ENCODE measurements at regions not wholly inside any gene's neighbourhood (a gene's known extent, or its start where the extent isn't known, plus 50 kb on each side); places are given as distances from the start of the nearest gene placed in this dataset.
"Not testable (repeated sequence)": the region's sequence is repeated elsewhere in the genome, so short reads cannot be mapped to it uniquely, and the experiment has no call there.

DNA sequence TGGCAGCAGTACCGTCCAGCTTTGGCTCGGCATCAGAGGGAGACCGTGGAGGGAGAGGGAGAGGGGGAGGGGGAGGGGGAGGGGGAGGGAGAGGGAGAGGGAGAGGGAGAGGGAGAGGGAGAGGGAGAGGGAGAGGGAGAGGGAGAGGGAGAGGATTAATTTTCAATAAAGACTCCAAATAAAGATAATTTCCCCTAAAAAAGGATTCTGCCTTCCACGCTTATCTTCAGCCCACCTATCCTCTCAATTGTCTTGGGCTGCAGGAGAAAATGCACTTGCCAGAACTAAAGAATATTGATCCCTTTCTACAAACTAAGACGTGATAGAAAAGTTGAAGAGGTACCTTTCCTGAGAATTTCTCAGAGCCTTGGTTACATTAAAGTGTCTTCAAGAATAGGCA, 206.9 kb upstream of the CBLB start:
- not testable (repeated sequence) for DNase-seq (ENCODE audit: low spot score)

DNA sequence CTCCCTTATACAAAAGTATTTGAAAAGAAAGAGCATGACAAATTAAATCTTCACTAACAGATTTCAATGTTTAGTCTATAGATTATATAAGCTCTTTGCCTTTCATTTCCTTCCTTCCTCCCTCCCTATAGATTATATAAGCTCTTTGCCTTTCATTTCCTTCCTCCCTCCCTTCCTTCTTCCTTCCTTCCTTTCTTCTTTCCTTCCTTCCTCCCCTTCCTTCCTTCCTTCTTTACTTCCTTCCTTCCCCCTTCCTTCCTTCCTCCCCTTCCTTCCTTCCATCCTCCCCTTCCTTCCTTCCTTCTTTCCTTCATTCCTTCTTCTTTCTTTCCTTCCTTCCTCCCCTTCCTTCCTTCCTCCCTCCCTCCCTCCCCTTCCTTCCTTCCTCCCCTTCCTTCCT, 209.8 kb upstream of the CBLB start:
- DNase-seq (ENCODE audit: low spot score), result no peak

DNA sequence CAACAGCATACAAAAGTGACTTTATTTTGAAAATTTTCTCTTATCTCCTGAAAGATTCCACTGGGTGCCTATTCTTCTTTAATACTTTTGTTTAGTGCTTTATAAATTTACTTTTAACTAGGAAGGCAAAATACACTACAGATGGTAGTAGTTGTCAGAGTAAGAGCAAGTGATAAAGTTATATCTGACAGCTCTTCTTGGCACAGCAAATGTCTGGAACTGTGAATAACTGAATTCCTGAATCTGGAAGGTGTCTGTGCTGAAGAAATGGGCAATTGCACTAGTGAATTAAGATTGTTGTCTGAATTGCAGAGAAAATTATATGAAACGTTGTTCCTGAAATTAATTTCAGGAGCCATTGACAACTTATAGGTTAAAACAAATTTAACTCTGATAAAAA, 213.8 kb upstream of the CBLB start:
- DNase-seq (ENCODE audit: low spot score), result no peak

DNA sequence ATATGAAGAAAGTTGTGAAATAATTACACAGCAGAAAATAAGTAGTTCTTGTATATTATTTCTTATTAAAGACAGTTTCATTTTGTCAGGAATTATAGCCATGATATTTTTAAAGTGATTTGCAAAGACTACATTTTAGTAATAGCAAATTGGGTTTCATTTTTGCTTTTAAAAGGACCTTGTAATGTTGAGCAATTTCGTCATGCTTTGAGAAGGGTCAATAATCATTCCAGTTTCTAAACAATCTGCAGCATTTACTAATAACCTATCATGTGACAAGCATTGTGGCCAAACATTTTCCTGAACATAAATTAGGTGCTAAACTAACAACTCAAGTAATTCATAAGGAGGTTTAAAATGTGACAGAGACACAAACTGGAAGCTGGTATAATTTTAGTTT, 214.4 kb upstream of the CBLB start:
- no peak for DNase-seq (ENCODE audit: low spot score)

DNA sequence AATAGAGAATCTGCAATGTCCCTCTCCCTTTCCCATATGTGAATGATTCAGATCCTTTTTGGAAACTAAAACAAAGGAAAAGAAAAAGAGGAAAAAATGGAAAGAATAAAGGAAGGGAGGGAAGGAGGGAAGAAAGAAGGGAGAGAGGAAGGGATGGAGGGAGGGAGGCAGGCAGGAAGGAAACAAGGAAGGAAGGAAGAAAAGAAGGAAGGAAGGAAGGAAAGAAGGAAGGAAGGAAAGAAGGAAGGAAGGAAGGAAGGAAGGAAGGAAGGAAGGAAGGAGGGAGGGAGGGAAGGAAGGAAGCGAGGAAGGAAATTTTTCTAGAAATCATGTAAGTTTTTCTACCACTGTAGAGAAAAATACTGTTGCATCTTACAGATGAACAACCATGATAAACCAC, 215.0 kb upstream of the CBLB start:
- DNase-seq (ENCODE audit: low spot score), result no peak

DNA sequence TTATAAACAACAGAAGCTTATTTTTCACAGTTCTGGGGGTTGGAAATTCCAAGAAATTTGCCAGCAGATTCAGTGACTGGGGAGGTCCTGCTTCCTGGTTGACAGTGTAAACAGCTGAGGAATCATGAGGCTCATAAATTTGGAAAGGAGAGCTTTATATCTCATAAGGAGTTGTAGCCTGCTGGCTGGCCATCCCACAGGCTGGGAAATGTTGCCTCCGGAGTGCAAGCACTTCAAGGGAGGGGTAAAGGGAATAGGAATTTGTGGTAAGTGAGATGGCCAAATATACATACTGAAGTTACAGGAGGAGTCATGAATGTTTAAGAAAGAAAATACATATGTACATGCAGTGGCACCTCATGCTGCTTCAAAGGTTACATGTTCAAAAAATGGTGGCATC, 217.2 kb upstream of the CBLB start:
- no peak for DNase-seq (ENCODE audit: low spot score)

DNA sequence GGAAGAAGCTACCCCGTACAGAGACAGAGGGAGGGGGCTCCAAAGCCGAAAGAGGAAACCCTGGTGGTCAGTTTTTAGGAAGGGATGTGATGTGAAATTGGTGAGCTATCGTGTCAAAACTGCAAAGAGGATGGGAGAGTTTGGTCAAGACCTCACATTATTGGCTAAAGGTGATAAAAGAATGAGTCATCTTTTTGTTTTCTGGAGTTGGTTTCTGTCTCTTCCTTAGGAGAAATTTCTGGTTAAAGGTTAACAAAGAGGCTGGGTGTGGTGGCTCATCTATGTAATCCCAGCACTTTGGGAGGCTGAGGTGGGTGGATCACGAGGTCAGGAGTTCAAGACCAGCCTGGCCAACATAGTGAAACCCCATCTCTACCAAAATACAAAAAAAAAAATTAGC, 217.8 kb upstream of the CBLB start:
- DNase-seq (ENCODE audit: low spot score), result no peak

DNA sequence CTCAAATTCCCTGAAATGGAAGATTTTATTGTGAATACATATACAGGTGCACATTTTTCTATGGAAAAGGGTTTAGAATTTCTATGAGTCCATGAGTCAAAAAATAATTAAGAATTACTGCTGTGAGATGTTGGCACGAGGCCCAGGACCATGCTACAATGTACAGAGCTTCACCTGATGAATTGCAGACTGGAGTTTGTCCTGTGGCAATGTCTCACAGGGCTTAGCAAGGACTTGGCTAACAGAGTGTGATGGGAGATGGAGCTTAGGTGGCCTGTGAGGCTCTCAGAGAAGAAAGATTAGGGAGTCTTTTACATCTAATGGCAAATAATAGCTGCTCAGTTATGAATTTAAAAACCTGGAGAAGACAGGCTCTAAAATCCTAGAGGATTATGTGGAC, 219.5 kb upstream of the CBLB start:
- DNase-seq (ENCODE audit: low spot score), result no peak

DNA sequence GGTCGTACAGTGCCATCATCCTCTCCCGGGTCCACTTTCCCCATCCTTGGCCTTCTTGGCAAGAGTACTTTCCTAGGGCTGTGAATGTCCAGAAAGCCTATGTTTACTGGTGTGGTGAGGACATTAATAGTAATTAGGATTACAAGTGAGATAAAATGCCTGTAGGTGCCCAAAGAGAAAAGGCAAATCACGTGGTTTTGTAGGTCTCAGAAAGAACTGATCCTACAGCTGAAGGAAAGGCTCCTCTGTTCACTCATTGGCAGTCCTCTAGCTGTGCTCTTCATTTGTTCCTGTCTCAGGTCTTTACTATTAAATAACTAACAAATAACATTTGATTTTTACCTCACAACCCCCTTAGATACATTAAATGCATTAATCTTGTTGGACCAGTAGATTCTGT, 220.1 kb upstream of the CBLB start:
- DNase-seq (ENCODE audit: low spot score), result no peak

DNA sequence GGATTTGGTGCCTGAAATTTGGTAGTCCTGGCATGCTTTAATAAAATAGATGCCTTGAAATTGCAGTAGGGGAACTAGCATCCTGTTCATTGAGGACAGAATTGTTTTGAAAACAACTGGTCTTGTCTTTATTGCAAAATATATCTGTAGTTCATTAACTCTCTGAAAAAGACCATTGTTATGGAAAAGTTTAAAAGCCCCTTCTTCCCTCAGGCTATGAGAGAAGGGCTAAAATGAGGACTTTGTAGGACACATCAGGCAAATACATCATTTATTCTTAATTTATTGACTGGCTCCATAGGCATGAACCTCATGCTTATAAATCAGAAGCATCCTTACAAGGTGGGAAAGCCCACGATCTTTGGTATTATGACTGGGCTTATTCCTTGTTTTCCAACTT, 221.0 kb upstream of the CBLB start:
- DNase-seq (ENCODE audit: low spot score), result no peak

DNA sequence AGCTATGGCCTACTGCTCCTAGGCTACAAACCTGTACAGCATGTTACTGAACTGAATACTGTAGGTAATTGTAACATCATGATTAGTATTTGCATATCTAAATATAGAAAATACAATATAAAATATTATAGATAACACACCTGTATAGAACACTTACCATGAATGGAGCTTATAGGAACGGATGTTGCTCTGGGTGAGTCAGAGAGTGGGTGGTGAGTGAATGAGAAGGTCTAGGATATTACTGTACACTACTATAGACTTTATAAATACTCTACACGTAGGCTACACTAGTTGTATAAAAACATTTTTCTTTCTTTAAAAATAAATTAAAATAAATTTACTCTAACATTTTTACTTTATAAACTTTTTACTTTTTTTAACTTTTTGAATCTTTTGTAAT, 224.0 kb upstream of the CBLB start:
- DNase-seq (ENCODE audit: low spot score), result no peak

DNA sequence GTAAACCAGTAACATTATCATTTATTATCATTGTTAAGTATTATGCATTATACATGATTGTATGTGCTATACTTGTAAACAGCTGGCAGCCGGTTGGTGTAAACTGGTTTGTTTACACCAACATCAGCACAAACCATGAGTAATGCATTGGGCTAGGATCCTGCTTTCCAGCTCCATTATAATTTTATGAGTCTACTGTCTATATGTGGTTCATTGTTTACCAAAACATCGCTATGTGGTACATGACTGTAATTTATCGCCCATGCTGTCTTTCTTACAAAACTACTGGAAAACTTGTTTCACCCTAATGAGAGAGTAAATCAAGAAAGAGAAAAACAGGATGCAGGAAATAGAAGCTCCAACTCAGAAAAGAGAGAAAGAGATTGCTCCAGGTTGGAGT, 224.8 kb upstream of the CBLB start:
- no peak for DNase-seq (ENCODE audit: low spot score)

DNA sequence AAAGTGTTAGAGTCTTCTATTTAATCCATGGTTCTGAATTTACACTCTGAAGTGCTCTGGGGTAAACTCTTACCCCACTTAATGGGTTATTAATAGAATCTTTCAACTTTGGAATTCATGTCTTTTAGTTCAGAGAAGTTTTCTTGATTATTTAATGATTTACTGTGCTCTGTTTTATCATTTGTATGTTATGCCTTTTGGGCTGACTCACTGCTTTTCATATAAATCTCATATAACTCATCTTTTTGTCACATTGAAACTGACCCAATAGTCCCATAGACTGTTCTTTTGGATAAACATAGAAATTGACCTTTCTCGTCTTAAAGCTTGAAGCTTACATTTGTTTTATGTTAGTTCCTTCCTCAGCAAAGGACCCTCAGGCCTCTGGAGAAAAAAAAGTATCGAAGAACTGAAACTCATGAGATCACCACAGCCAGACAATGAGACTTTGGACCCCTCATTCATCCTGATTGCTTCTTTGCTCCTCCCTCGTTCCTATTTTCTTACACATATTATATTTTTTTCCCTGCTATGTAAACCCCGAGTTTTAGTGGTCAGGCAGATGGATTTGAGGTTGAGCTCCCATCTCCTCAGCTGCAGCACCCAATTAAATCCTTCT, 229.1 kb upstream of the CBLB start:
- no peak for DNase-seq (ENCODE audit: low spot score)

DNA sequence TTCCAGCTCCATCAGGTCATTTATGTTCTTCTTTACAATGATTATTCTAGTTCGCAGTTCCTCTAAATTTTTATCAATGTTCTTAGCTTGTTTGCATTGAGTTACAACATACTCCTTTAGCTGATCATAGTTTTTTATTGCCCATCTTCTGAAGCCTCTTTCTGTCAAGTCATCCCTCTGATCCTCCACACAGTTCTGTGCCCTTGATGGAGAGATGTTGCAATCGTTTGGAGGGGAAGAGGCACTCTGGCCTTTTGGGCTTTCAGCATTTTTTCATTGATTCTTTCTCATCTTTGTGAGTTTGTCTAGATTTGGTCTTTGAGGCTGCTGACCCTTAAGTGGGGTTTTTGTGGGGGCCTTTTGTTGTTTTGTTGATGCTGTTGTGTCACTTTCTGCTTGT, 234.6 kb upstream of the CBLB start:
- DNase-seq (ENCODE audit: low spot score), result no peak

DNA sequence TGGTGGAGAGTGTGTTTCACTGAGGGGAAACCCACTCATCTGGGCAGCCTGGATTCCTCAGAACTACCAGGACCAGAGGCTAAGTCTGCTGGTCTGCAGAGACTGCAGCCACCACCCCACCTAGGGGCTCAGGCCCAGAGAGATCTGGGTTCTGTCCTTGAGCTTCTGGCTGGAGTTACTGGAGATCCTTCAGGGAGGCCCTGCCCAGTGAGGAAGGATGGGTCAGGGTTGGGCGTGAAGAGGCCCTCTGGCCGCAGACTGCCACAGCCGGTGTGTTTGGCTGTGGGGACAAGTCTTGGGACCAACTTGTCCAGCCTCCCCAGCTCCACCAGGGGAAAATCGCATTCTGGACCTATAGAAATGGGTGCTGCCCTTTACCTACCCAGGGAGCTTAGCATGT, 235.3 kb upstream of the CBLB start:
- DNase-seq (ENCODE audit: low spot score), result no peak

DNA sequence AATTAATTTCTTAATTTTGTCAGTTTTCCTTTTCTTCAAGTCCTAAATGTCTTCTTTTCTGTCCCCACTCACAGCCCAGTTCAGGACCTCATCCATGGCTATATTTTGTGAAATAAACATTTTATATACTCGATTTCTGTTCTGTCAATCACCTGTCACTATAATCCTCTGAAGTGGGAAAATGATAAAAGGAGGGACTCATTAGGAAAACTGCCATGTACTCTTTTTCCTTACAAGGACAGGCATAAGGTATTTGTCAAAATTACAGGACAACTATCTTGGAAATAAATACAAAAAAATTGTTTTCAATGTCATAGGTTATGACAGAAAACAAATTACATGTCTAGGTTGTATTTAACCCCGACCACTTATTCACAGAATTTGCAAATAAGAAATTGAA, 240.1 kb upstream of the CBLB start:
- DNase-seq (ENCODE audit: low spot score), result no peak

DNA sequence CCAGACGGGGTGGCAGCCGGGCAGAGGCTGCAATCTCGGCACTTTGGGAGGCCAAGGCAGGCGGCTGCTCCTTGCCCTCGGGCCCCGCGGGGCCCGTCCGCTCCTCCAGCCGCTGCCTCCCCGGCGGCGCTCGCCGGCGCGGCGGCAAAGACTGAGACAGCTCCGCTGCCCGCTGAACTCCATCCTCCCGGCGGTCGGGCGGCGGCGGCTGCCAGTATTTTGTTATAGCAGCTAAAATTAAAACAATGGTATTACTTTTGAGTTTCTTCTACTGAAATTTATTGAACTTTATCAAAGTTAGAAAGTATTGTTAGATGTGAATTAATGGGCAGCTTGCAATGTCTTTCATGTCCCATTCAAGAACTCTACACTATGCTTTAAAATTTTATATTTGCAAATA, 243.7 kb upstream of the CBLB start:
- not testable (repeated sequence) for DNase-seq (ENCODE audit: low spot score)

DNA sequence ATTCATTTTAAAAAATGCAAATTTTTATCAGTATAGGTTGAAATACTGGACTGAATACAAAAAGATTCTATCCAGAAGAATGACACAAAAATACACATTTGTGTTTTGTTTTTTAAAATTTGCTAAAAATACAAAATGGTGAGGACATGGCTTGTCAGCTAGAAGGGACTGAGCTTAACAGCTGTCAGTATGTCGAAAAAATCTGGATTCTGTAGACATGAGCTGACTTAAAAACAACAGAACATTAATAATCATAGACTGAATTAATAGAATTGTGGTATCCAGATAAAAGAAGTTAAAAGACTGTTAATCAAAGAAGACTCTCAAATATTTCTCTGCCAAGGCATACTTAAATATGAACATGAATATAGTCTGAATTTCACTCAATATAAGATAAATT, 244.9 kb upstream of the CBLB start:
- no peak for DNase-seq (ENCODE audit: low spot score)

DNA sequence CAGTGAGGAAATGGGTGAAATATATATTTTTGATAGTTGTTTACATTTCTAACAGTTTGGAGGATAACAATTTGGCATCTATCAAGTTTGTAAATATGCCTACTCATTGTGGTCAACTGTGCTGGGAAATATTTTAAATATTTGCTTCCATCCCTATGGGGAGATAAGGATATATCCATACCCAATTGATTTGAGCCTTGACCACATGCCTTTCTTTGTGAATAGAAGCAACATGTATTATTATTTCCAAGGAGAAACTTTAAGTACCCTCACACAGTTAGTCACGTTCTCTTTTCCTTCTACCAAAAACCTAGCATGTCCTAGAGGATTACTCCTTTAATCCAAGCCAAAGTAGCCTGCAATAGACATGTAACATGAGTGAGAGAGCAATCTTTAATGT, 245.4 kb upstream of the CBLB start:
- DNase-seq (ENCODE audit: low spot score), result no peak

DNA sequence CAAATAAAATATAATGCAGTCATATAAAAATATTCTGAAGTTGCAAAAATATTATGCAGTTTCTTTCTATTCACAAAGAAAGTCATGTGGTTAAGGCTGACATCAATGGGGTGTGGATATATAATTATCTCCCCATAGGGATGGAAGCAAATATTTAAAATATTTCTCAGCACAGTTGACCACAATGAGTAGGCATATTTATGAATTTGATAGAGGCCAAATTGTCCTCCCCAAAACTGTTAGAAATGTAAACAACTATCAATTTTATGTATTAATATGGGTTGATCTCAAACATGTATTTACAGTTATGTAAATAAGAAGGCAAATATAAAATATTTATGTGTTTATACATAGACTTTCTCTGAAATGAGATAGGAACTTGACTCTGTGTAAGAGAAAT, 246.0 kb upstream of the CBLB start:
- DNase-seq (ENCODE audit: low spot score), result no peak

DNA sequence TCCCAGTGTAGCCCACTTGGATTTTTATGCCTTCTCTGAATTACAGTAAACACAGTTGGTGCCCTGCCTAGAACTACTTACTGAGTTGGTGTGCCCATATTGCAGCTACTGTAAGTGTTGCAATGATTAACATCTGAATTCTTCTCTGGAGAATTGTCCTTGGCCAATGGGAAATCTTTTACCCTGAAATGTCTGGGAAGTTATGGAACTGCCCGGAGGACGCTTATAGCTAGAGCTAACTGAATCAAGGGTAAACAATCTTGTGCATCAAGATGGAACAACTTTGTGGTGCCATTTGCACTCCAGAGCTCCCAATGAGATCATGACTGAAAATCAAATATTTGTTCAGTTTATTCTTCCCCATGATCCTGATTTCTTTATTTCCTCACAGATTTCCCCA, 246.7 kb upstream of the CBLB start:
- DNase-seq (ENCODE audit: low spot score), result no peak

DNA sequence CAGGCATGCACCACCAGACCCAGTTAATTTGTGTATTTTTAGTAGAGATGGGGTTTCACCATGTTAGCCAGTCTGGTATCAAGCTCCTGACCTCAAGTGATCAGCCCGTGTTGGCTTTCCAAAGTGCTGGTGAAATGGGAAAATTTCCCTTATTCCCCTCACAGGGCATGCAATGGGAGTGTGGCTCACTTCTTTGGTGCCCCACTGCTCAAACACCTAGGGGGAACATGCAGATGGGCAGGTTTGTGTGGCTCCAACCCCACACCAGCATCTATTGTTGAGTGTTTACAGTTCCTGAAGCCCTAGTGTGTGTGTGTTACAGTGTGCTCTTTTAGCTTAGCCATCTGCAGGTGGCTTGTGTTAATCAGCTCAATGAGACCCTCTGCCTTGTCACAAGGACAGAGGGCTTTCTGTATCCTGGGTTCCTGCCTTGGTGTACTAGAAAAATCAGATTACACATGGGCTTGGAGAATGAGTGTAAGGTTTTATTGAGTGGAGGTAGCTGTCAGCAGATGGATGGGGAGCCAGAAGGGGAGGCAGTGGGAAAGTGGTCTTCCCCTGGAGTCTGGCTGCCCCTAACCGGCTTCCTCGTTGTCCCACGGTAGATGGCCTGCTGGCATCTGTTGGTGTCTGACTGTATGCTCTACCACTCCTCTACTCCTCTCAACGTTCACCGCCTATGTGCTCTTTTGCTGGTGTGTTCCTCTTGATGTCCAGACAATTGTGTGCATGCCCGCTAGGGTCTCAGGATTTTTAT, 248.1 kb upstream of the CBLB start:
- DNase-seq (ENCODE audit: low spot score), result no peak

DNA sequence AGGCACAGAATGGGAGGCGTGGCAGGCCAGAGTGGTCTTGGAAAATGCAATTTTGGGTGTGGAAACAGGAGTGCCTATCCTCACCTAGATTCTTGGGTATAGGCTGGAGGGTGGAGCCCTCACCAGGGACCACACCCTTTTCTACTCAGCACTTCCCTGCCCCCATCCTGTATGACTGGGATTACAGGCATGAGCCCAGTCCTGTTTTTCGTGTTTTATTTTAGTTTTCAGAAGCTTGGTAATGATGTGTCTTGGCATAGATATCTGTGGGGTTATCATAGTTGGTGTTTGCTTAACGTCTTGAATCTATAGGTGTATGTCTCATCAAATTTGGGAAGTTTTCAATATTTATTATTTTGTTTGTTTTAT, 248.7 kb upstream of the CBLB start:
- no peak for DNase-seq (ENCODE audit: low spot score)

DNA sequence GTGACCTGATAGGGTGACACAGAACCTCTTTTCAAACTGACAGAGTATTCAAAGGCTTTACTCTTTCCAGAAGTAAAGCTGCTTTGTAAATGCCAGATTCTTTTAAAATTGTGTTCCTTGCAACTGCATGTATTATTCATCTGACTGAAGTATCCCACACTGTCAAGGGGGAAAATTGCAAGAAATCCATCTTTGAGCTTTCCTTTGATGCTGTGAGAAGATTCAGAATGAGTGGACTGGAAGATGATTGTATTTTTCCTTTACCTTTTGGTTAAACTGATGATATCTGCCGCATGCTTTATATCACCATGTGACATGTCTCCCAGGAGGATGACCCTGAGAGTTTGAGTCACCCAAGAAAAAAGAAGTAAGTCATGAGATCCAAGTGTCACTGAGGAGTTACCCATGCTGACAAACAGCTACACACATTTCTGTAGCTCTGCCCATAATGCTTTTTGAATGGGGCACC, 250.8 kb upstream of the CBLB start:
- DNase-seq (ENCODE audit: low spot score), result no peak
